ENCODE measurements at regions not wholly inside any gene's neighbourhood (a gene's known extent, or its start where the extent isn't known, plus 50 kb on each side); places are given as distances from the start of the nearest gene placed in this dataset.
"Not testable (repeated sequence)": the region's sequence is repeated elsewhere in the genome, so short reads cannot be mapped to it uniquely, and the experiment has no call there.

GRCh38 chr2:215830304-215830703 lies 183.0 kb downstream of the MREG start:
- H3K27ac ChIP-seq (ENCODE audit: low read depth in 1 of 2, low read length in 1 of 2): no peak overlapping the region
- peaks cover 0 to 4% of the 10 kb centered on the region in 2 donors for H3K4me1 ChIP-seq (ENCODE audit: control insufficient read depth in 2 of 2, insufficient read depth in 2 of 2, low read length in 2 of 2)
- no peak overlapping the region for H3K4me3 ChIP-seq (ENCODE audit: low read length in 2 of 2)
- H3K27me3 ChIP-seq (ENCODE audit: control insufficient read depth in 2 of 2, insufficient read depth in 1 of 2, low read length in 1 of 2): no peaks in the 10 kb centered on the region
- no peaks in the 10 kb centered on the region for H3K9me3 ChIP-seq (ENCODE audit: control insufficient read depth in 2 of 2, insufficient read depth in 1 of 2, low read length in 1 of 2)
- 90% methylated on average over 4 of the region's 4 CpGs for WGBS
- DNase-seq (ENCODE audit: low read depth in 6 of 9, low spot score in 9 of 9): no peak
- H3K36me3 ChIP-seq (ENCODE audit: control insufficient read depth in 2 of 2, insufficient read depth in 2 of 2, low read length in 1 of 2): no peaks in the 10 kb centered on the region

- Histone ChIP-seq H3K9me3 (ENCODE audit: control insufficient read depth in 2 of 2, insufficient read depth in 1 of 2, low read length in 1 of 2) (no peaks in the 10 kb centered on the region), H3K36me3 (ENCODE audit: control insufficient read depth in 2 of 2, insufficient read depth in 2 of 2, low read length in 1 of 2) (no peaks in the 10 kb centered on the region), H3K27ac (ENCODE audit: low read depth in 1 of 2, low read length in 1 of 2) (no peak overlapping the region), H3K4me3 (ENCODE audit: low read length in 2 of 2) (no peak overlapping the region), H3K4me1 (ENCODE audit: control insufficient read depth in 2 of 2, insufficient read depth in 2 of 2, low read length in 2 of 2) (peaks cover 0 to 4% of the 10 kb centered on the region in 2 donors), H3K27me3 (ENCODE audit: control insufficient read depth in 2 of 2, insufficient read depth in 1 of 2, low read length in 1 of 2) (no peaks in the 10 kb centered on the region)
- no peak for DNase-seq (ENCODE audit: low read depth in 6 of 9, low spot score in 9 of 9)
- WGBS: 90% methylated on average over 8 of the region's 8 CpGs
Measured at GRCh38 chr2:215829261-215829660, 184.1 kb downstream of the MREG start.

DNA sequence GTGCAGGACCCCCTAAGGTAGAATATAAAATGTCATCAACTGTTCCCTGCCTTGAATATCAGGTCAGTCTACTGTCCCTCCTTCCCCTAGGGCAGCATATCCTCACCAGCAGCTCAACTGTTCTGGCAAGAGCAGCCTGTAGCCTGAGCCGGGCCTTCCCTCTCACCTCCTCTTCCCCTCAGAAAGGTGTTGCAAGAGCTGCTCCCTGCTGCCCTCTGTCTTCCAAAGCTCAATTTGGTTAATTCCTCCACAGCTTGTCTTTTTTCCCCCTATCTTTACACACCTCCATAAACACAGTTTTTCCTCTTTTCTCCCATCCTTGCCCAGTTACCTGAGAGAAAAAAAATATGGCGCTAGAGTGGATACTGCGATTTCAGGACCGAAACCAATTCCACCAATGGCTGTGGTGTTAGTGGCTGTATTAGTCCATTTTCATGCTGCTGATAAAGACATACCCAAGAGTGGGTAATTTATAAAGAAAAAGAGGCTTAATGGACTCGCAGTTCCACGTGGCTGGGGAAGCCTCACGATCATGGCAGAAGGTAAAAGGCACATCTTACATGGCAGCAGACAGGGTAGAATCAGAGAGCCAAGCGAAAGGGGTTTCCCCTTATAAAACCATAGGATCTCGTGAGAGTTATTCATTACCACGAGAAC lies 184.7 kb downstream of the MREG start:
- H3K27ac ChIP-seq (ENCODE audit: low read depth in 1 of 2, low read length in 1 of 2): no peak overlapping the region
- WGBS: 74% methylated on average over 10 of the region's 10 CpGs
- H3K4me3 ChIP-seq (ENCODE audit: low read length in 2 of 2): no peak overlapping the region
- no peaks in the 10 kb centered on the region for H3K9me3 ChIP-seq (ENCODE audit: control insufficient read depth in 2 of 2, insufficient read depth in 1 of 2, low read length in 1 of 2)
- no peaks in the 10 kb centered on the region for H3K36me3 ChIP-seq (ENCODE audit: control insufficient read depth in 2 of 2, insufficient read depth in 2 of 2, low read length in 1 of 2)
- no peaks in the 10 kb centered on the region for H3K27me3 ChIP-seq (ENCODE audit: control insufficient read depth in 2 of 2, insufficient read depth in 1 of 2, low read length in 1 of 2)
- peak in 5 of 9 donors; percentile 13 to 59 (median 17) for DNase-seq (ENCODE audit: low read depth in 6 of 9, low spot score in 9 of 9)
- peaks cover 0 to 4% of the 10 kb centered on the region in 2 donors for H3K4me1 ChIP-seq (ENCODE audit: control insufficient read depth in 2 of 2, insufficient read depth in 2 of 2, low read length in 2 of 2)

- H3K36me3 ChIP-seq (ENCODE audit: control insufficient read depth in 2 of 2, insufficient read depth in 2 of 2, low read length in 1 of 2): no peaks in the 10 kb centered on the region
- peaks cover 0 to 4% of the 10 kb centered on the region in 2 donors for H3K4me1 ChIP-seq (ENCODE audit: control insufficient read depth in 2 of 2, insufficient read depth in 2 of 2, low read length in 2 of 2)
- DNase-seq (ENCODE audit: low read depth in 6 of 9, low spot score in 9 of 9): no peak
- H3K4me3 ChIP-seq (ENCODE audit: low read length in 2 of 2): no peak overlapping the region
- H3K27ac ChIP-seq (ENCODE audit: low read depth in 1 of 2, low read length in 1 of 2): no peak overlapping the region
- no peaks in the 10 kb centered on the region for H3K9me3 ChIP-seq (ENCODE audit: control insufficient read depth in 2 of 2, insufficient read depth in 1 of 2, low read length in 1 of 2)
- H3K27me3 ChIP-seq (ENCODE audit: control insufficient read depth in 2 of 2, insufficient read depth in 1 of 2, low read length in 1 of 2): no peaks in the 10 kb centered on the region
- 92% methylated on average over 8 of the region's 8 CpGs for WGBS
Measured at GRCh38 chr2:215826838-215827441, 186.4 kb downstream of the MREG start.

- Histone ChIP-seq H3K36me3 (ENCODE audit: control insufficient read depth in 2 of 2, insufficient read depth in 2 of 2, low read length in 1 of 2) (no peaks in the 10 kb centered on the region), H3K27ac (ENCODE audit: low read depth in 1 of 2, low read length in 1 of 2) (no peak overlapping the region), H3K27me3 (ENCODE audit: control insufficient read depth in 2 of 2, insufficient read depth in 1 of 2, low read length in 1 of 2) (no peaks in the 10 kb centered on the region), H3K9me3 (ENCODE audit: control insufficient read depth in 2 of 2, insufficient read depth in 1 of 2, low read length in 1 of 2) (no peaks in the 10 kb centered on the region), H3K4me3 (ENCODE audit: low read length in 2 of 2) (no peak overlapping the region), H3K4me1 (ENCODE audit: control insufficient read depth in 2 of 2, insufficient read depth in 2 of 2, low read length in 2 of 2) (no peaks in the 10 kb centered on the region)
- 92% methylated on average over 3 of the region's 3 CpGs for WGBS
- DNase-seq (ENCODE audit: low read depth in 6 of 9, low spot score in 9 of 9): no peak
Measured at GRCh38 chr2:215826376-215826775, 187.0 kb downstream of the MREG start.

- DNase-seq (ENCODE audit: low read depth in 6 of 9, low spot score in 9 of 9): no peak
- H3K27me3 ChIP-seq (ENCODE audit: control insufficient read depth in 2 of 2, insufficient read depth in 1 of 2, low read length in 1 of 2): no peaks in the 10 kb centered on the region
- no peak overlapping the region for H3K4me3 ChIP-seq (ENCODE audit: low read length in 2 of 2)
- no peaks in the 10 kb centered on the region for H3K9me3 ChIP-seq (ENCODE audit: control insufficient read depth in 2 of 2, insufficient read depth in 1 of 2, low read length in 1 of 2)
- no peaks in the 10 kb centered on the region for H3K4me1 ChIP-seq (ENCODE audit: control insufficient read depth in 2 of 2, insufficient read depth in 2 of 2, low read length in 2 of 2)
- H3K27ac ChIP-seq (ENCODE audit: low read depth in 1 of 2, low read length in 1 of 2): no peak overlapping the region
- no peaks in the 10 kb centered on the region for H3K36me3 ChIP-seq (ENCODE audit: control insufficient read depth in 2 of 2, insufficient read depth in 2 of 2, low read length in 1 of 2)
Measured at GRCh38 chr2:215825707-215826106, 187.6 kb downstream of the MREG start.

- not testable (repeated sequence) for H3K27me3 ChIP-seq (ENCODE audit: control insufficient read depth in 2 of 2, insufficient read depth in 1 of 2, low read length in 1 of 2); H3K36me3 ChIP-seq (ENCODE audit: control insufficient read depth in 2 of 2, insufficient read depth in 2 of 2, low read length in 1 of 2); H3K9me3 ChIP-seq (ENCODE audit: control insufficient read depth in 2 of 2, insufficient read depth in 1 of 2, low read length in 1 of 2); DNase-seq (ENCODE audit: low read depth in 6 of 9, low spot score in 9 of 9); H3K27ac ChIP-seq (ENCODE audit: low read depth in 1 of 2, low read length in 1 of 2); H3K4me1 ChIP-seq (ENCODE audit: control insufficient read depth in 2 of 2, insufficient read depth in 2 of 2, low read length in 2 of 2); H3K4me3 ChIP-seq (ENCODE audit: low read length in 2 of 2)
- WGBS: 94% methylated on average over 4 of the region's 4 CpGs
Measured at GRCh38 chr2:215821298-215821697, 192.1 kb downstream of the MREG start.

DNA sequence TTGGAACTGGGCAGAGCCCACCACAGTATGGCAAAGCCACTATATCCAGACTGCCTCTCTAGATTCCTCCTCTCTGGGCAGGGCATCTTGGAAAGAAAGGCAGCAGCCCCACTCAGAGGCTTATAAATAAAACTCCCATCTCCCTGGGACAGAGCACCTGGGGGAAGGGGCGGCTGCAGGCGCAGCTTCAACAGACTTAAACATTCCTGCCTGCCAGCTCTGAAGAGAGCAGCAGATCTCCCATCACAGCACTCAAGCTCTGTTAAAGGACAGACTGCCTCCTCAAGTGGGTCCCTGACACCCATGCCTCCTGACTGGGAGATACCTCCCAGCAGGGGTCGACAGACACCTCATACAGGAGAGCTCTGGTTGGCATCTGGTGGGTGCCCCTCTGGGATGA lies 193.6 kb downstream of the MREG start:
- H3K4me1 ChIP-seq (ENCODE audit: control insufficient read depth in 2 of 2, insufficient read depth in 2 of 2, low read length in 2 of 2); H3K9me3 ChIP-seq (ENCODE audit: control insufficient read depth in 2 of 2, insufficient read depth in 1 of 2, low read length in 1 of 2); H3K4me3 ChIP-seq (ENCODE audit: low read length in 2 of 2); H3K27ac ChIP-seq (ENCODE audit: low read depth in 1 of 2, low read length in 1 of 2); H3K27me3 ChIP-seq (ENCODE audit: control insufficient read depth in 2 of 2, insufficient read depth in 1 of 2, low read length in 1 of 2); H3K36me3 ChIP-seq (ENCODE audit: control insufficient read depth in 2 of 2, insufficient read depth in 2 of 2, low read length in 1 of 2); DNase-seq (ENCODE audit: low read depth in 6 of 9, low spot score in 9 of 9): not testable (repeated sequence)
- 97% methylated on average over 3 of the region's 3 CpGs for WGBS

DNA sequence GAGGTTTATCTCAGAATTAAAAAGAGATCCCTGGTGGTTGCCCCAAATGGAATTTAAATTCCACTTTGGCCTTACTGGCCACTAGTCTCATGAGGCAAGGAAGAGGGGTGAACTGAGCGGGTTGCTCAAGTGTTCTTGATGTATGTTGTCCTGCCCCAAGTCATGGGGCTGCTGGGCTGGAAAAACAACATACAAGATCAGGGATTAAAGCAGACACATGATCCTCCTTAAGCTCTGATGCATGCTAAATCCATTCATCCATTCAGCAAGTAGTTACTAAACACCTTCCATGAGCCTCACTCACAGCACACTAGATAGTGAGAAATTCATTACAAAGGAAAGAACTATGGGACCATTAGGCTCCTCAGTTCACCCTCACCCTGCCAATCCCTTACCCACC lies 196.3 kb downstream of the MREG start:
- DNase-seq (ENCODE audit: low read depth in 6 of 9, low spot score in 9 of 9): no peak

More for the DNA sequence above, 196.3 kb downstream of the MREG start:
- no peaks in the 10 kb centered on the region for H3K4me1 ChIP-seq (ENCODE audit: control insufficient read depth in 2 of 2, insufficient read depth in 2 of 2, low read length in 2 of 2)
- peaks cover 0 to 4% of the 10 kb centered on the region in 2 donors for H3K9me3 ChIP-seq (ENCODE audit: control insufficient read depth in 2 of 2, insufficient read depth in 1 of 2, low read length in 1 of 2)
- WGBS: 96% methylated on average over 1 of the region's 1 CpG
- no peaks in the 10 kb centered on the region for H3K36me3 ChIP-seq (ENCODE audit: control insufficient read depth in 2 of 2, insufficient read depth in 2 of 2, low read length in 1 of 2)
- no peak overlapping the region for H3K27ac ChIP-seq (ENCODE audit: low read depth in 1 of 2, low read length in 1 of 2)
- no peak overlapping the region for H3K4me3 ChIP-seq (ENCODE audit: low read length in 2 of 2)
- no peaks in the 10 kb centered on the region for H3K27me3 ChIP-seq (ENCODE audit: control insufficient read depth in 2 of 2, insufficient read depth in 1 of 2, low read length in 1 of 2)

All from thymus (tissue), 11 donors.